HepG2 (cell line): ENCODE measurements at regions not wholly inside any gene's neighbourhood (a gene's known extent, or its start where the extent isn't known, plus 50 kb on each side); places are given as distances from the start of the nearest gene placed in this dataset.

ENCODE experiments used
- ATAC-seq: fragments of 200-7000 bp; cut with Tn5 transposase; 3 replicates; pipeline ENCODE4 v1.9.1; 2020; ENCODE audit warnings: mild to moderate bottlenecking, moderate library complexity
- BruUV-seq: library from RNA; stranded (reverse); fragments of 400-500 nt; replicated peaks from 2 replicates; lab custom pipeline; 2021; lab: Mats Ljungman, UMichigan
- CTCF ChIA-PET: fragments of 300-600 bp; formaldehyde crosslinking; extraction: SDS; loops from one replicate; lab custom pipeline; 2021; ENCODE audit warnings: low total read pairs, inconsistent platforms, low intra/inter-chr PET ratio; lab: Yijun Ruan, JAX
- POLR2A ChIA-PET: fragments of 350-600 bp; sonication (Branson Sonifier 250); formaldehyde crosslinking; loops from one replicate; lab custom pipeline; 2020; ENCODE audit warnings: antibody characterized with exemption, inconsistent platforms; lab: Yijun Ruan, JAX
- DNase-seq: peaks from one replicate; pipeline ENCODE4 v3.0.0-alpha.2; 2015; ENCODE audit warnings: low spot score
- FAIRE-seq: peaks from 3 replicates; lab custom pipeline; 2011; peaks lifted over from hg19 to GRCh38; lab: Jason Lieb, UNC
- H2AFZ ChIP-seq: one replicate; pipeline ENCODE4 v1.6.1; 2011; ENCODE audit warnings: low read length, inconsistent platforms
- H3K27ac ChIP-seq: fragments of 300-600 bp; 3 replicates; pipeline ENCODE4 v1.8.0; 2011; ENCODE audit warnings: mixed run types, mild to moderate bottlenecking, mixed read lengths, low read length, inconsistent platforms; ENCODE audit not compliant: insufficient read depth; ENCODE audit errors: extremely low read length
- H3K27me3 ChIP-seq, 2 experiments: fragments of 200-600 bp in 1 of 2; 2 replicates in 1 of 2; 3 replicates in 1 of 2; pipeline versions ENCODE4 v1.6.0 to v1.8.0; 2011; ENCODE audit warnings: low read length in 2 of 2, mild to moderate bottlenecking in 2 of 2, moderate library complexity in 2 of 2, inconsistent platforms in 1 of 2; ENCODE audit not compliant: insufficient read depth in 2 of 2, control insufficient read depth in 1 of 2
- H3K36me3 ChIP-seq, 2 experiments: fragments of 200-600 bp in 1 of 2; replicated peaks in 1 of 2; 2 replicates in 1 of 2; 3 replicates in 1 of 2; pipeline versions ENCODE4 v1.5.1 to v1.8.0; 2011; ENCODE audit warnings: low read length in 2 of 2, inconsistent platforms in 1 of 2; ENCODE audit not compliant: insufficient read depth in 2 of 2, control insufficient read depth in 1 of 2
- H3K4me1 ChIP-seq: 2 replicates; pipeline ENCODE4 v1.5.1; 2012; ENCODE audit warnings: low read length, inconsistent platforms; ENCODE audit not compliant: insufficient read depth
- H3K4me2 ChIP-seq: 2 replicates; pipeline ENCODE4 v1.6.0; 2011; ENCODE audit warnings: low read depth, low read length, inconsistent platforms
- H3K4me3 ChIP-seq, 3 experiments: fragments of 200-600 bp in 1 of 3; sonication (generic), shearing (Covaris generic) in 1 of 3; replicated peaks in 1 of 3; 2 replicates each; pipeline ENCODE4 v1.5.1; 2011 to 2016; ENCODE audit warnings: low read length in 3 of 3, inconsistent platforms in 2 of 3, low read depth in 2 of 3, mild to moderate bottlenecking in 2 of 3, control low read depth in 1 of 3, mixed read lengths in 1 of 3; ENCODE audit not compliant: insufficient read depth in 1 of 3
- H3K79me2 ChIP-seq: one replicate; pipeline ENCODE4 v1.6.1; 2011; ENCODE audit warnings: low read length, inconsistent platforms; ENCODE audit not compliant: insufficient read depth
- H3K9ac ChIP-seq: 2 replicates; pipeline ENCODE4 v1.6.0; 2011; ENCODE audit warnings: mild to moderate bottlenecking, low read depth, low read length, inconsistent platforms; ENCODE audit not compliant: insufficient read depth
- H3K9me3 ChIP-seq: 2 replicates; pipeline ENCODE4 v1.5.1; 2012; ENCODE audit warnings: mild to moderate bottlenecking, low read length
- H4K20me1 ChIP-seq: 2 replicates; pipeline ENCODE4 v1.6.0; 2011; ENCODE audit warnings: inconsistent platforms, mild to moderate bottlenecking, low read length, moderate library complexity; ENCODE audit not compliant: insufficient read depth
- NFRKB ChIP-seq: fragments of 450-650 bp; IDR thresholded peaks from 2 replicates; pipeline ENCODE4 v1.6.1; 2017
- WGBS: methylation state at CpG from one replicate; pipeline ENCODE4 v1.1.6; 2017; ENCODE audit warnings: low lambda C conversion rate; 5-methylcytosine and 5-hydroxymethylcytosine counted together
- in situ Hi-C: cut with HindIII; loops from 2 replicates; pipeline ENCODE4 v1.10.0; 2017; ENCODE audit warnings: low pct_unique_long_range_greater_than_20kb; ENCODE audit not compliant: extremely low pct_ligation_motif_present
- intact Hi-C: fragments of 100-400 bp; cut with micrococcal nuclease; formaldehyde crosslinking; loops from one replicate; pipeline ENCODE4 v1.10.0; 2022; ENCODE audit not compliant: unreplicated experiment
- TF ChIP-seq, protein P1 (sequence below): sonication (generic); formaldehyde crosslinking; IDR thresholded peaks from 2 replicates; pipeline ENCODE4 v1.5.1; 2020; ENCODE audit warnings: mild to moderate bottlenecking, missing genetic modification reagents, moderate library complexity

- POLR2A ChIA-PET = no interaction called here
- WGBS = 33% methylated on average over 29 of the region's 30 CpGs
- H4K20me1 ChIP-seq = no peaks in the 10 kb centered on the region
- FAIRE-seq (no peak), ATAC-seq (no peak), DNase-seq (no peak)
- H3K4me2 ChIP-seq = no peak overlapping the region
- no TSS peak for BruUV-seq
- H3K9ac ChIP-seq = no peak overlapping the region
- H3K9me3 ChIP-seq = no peaks in the 10 kb centered on the region
- H3K4me1 ChIP-seq = no peaks in the 10 kb centered on the region
- H3K79me2 ChIP-seq = no peaks in the 10 kb centered on the region
- no peak overlapping the region for H2AFZ ChIP-seq
- in situ Hi-C loops (no loop called here), intact Hi-C loops (no loop called here)
- H3K27me3 ChIP-seq = peaks cover 18 to 72% of the 10 kb centered on the region in 2 experiments; a peak in 4 of 5 replicates
- no peak overlapping the region for H3K27ac ChIP-seq
- TF ChIP-seq, protein P1, sequence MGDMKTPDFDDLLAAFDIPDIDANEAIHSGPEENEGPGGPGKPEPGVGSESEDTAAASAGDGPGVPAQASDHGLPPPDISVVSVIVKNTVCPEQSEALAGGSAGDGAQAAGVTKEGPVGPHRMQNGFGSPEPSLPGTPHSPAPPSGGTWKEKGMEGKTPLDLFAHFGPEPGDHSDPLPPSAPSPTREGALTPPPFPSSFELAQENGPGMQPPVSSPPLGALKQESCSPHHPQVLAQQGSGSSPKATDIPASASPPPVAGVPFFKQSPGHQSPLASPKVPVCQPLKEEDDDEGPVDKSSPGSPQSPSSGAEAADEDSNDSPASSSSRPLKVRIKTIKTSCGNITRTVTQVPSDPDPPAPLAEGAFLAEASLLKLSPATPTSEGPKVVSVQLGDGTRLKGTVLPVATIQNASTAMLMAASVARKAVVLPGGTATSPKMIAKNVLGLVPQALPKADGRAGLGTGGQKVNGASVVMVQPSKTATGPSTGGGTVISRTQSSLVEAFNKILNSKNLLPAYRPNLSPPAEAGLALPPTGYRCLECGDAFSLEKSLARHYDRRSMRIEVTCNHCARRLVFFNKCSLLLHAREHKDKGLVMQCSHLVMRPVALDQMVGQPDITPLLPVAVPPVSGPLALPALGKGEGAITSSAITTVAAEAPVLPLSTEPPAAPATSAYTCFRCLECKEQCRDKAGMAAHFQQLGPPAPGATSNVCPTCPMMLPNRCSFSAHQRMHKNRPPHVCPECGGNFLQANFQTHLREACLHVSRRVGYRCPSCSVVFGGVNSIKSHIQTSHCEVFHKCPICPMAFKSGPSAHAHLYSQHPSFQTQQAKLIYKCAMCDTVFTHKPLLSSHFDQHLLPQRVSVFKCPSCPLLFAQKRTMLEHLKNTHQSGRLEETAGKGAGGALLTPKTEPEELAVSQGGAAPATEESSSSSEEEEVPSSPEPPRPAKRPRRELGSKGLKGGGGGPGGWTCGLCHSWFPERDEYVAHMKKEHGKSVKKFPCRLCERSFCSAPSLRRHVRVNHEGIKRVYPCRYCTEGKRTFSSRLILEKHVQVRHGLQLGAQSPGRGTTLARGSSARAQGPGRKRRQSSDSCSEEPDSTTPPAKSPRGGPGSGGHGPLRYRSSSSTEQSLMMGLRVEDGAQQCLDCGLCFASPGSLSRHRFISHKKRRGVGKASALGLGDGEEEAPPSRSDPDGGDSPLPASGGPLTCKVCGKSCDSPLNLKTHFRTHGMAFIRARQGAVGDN (CRISPR knock-in tag) = 0 out of 2 replicates have a peak, but pooled peaks have one; percentile 8
- no peak for TF ChIP-seq NFRKB
- TF ChIP-seq, all 625 proteins: peak for 1
- no peak overlapping the region for H3K4me3 ChIP-seq
- CTCF ChIA-PET = no interaction called here
- no peaks in the 10 kb centered on the region for H3K36me3 ChIP-seq
These were observed 144.8 kb upstream of the GPC1 start for GRCh38 chr2:240290432-240291336.
